ENCODE measurements at regions not wholly inside any gene's neighbourhood (a gene's known extent, or its start where the extent isn't known, plus 50 kb on each side); places are given as distances from the start of the nearest gene placed in this dataset.

- DNase-seq (ENCODE audit: low spot score), result no peak
Measured at GRCh38 chr6:23367311-23367710, 758.7 kb upstream of the NRSN1 start.

GRCh38 chr6:23368557-23368956 lies 757.5 kb upstream of the NRSN1 start:
- DNase-seq (ENCODE audit: low spot score), result no peak

- DNase-seq (ENCODE audit: low spot score), result no peak
Measured at GRCh38 chr6:23370051-23370450, 756.0 kb upstream of the NRSN1 start.

GRCh38 chr6:23371132-23371915 lies 754.7 kb upstream of the NRSN1 start:
- no peak for DNase-seq (ENCODE audit: low spot score)

GRCh38 chr6:23377830-23378229 lies 748.2 kb upstream of the NRSN1 start:
- no peak for DNase-seq (ENCODE audit: low spot score)

- no peak for DNase-seq (ENCODE audit: low spot score)
Measured at GRCh38 chr6:23380465-23380864, 745.5 kb upstream of the NRSN1 start.

- DNase-seq (ENCODE audit: low spot score), result no peak
Measured at GRCh38 chr6:23388086-23388783, 737.8 kb upstream of the NRSN1 start.

GRCh38 chr6:23389386-23389785 lies 736.6 kb upstream of the NRSN1 start:
- no peak for DNase-seq (ENCODE audit: low spot score)

GRCh38 chr6:23390221-23390620 lies 735.8 kb upstream of the NRSN1 start:
- no peak for DNase-seq (ENCODE audit: low spot score)

- DNase-seq (ENCODE audit: low spot score), result no peak
Measured at GRCh38 chr6:23394681-23395080, 731.3 kb upstream of the NRSN1 start.

GRCh38 chr6:23395381-23395780 lies 730.6 kb upstream of the NRSN1 start:
- no peak for DNase-seq (ENCODE audit: low spot score)

- DNase-seq (ENCODE audit: low spot score), result no peak
Measured at GRCh38 chr6:23396949-23397348, 729.1 kb upstream of the NRSN1 start.

GRCh38 chr6:23403460-23403859 lies 722.6 kb upstream of the NRSN1 start:
- DNase-seq (ENCODE audit: low spot score), result no peak

GRCh38 chr6:23409531-23409930 lies 716.5 kb upstream of the NRSN1 start:
- no peak for DNase-seq (ENCODE audit: low spot score)

- DNase-seq (ENCODE audit: low spot score), result no peak
Measured at GRCh38 chr6:23410439-23410838, 715.6 kb upstream of the NRSN1 start.

GRCh38 chr6:23412770-23413169 lies 713.2 kb upstream of the NRSN1 start:
- DNase-seq (ENCODE audit: low spot score), result no peak

- no peak for DNase-seq (ENCODE audit: low spot score)
Measured at GRCh38 chr6:23413327-23414050, 712.5 kb upstream of the NRSN1 start.

GRCh38 chr6:23414051-23414445 lies 712.0 kb upstream of the NRSN1 start:
- DNase-seq (ENCODE audit: low spot score), result no peak

GRCh38 chr6:23414922-23415321 lies 711.1 kb upstream of the NRSN1 start:
- no peak for DNase-seq (ENCODE audit: low spot score)

GRCh38 chr6:23415819-23416427 lies 710.1 kb upstream of the NRSN1 start:
- no peak for DNase-seq (ENCODE audit: low spot score)

GRCh38 chr6:23417133-23417532 lies 708.9 kb upstream of the NRSN1 start:
- DNase-seq (ENCODE audit: low spot score), result no peak

GRCh38 chr6:23418095-23418494 lies 707.9 kb upstream of the NRSN1 start:
- no peak for DNase-seq (ENCODE audit: low spot score)

- no peak for DNase-seq (ENCODE audit: low spot score)
Measured at GRCh38 chr6:23419046-23419445, 707.0 kb upstream of the NRSN1 start.
